ENCODE measurements at regions not wholly inside any gene's neighbourhood (a gene's known extent, or its start where the extent isn't known, plus 50 kb on each side); places are given as distances from the start of the nearest gene placed in this dataset.

GRCh38 chr1:115419571-115419970 is 81.5 kb upstream of the NGF start:
- intact Hi-C loops (cut with DNase I) = no loop called here
- WGBS, 2 donors = 59 to 76% methylated on average over 3 of the region's 3 CpGs
- TF ChIP-seq CTCF (IDR thresholded peaks at IDR 0.05) = no peak
- DNase-seq (no peak), ATAC-seq (no peak)
- H3K27ac ChIP-seq = no peak overlapping the region
- no peaks in the 10 kb centered on the region for H3K9me3 ChIP-seq
- no peaks in the 10 kb centered on the region for H3K27me3 ChIP-seq
- H3K4me3 ChIP-seq = no peak overlapping the region
- no peaks in the 10 kb centered on the region for H3K4me1 ChIP-seq
- no peaks in the 10 kb centered on the region for H3K36me3 ChIP-seq

- Histone ChIP-seq H3K27ac (no peak overlapping the region), H3K27me3 (no peaks in the 10 kb centered on the region), H3K36me3 (no peaks in the 10 kb centered on the region), H3K4me1 (peaks cover 3 to 36% (median 15%) of the 10 kb centered on the region in 9 donors), H3K9me3 (no peaks in the 10 kb centered on the region), H3K4me3 (no peak overlapping the region)
- DNase-seq = no peak
- TF ChIP-seq CTCF (IDR thresholded peaks at IDR 0.05) = no peak
- 68 to 78% methylated on average over 3 of the region's 3 CpGs for WGBS, 2 donors
- intact Hi-C loops (cut with DNase I) = no loop called here
- ATAC-seq = no peak
Measured at GRCh38 chr1:115413621-115414020, 75.6 kb upstream of the NGF start.

- no peaks in the 10 kb centered on the region for H3K9me3 ChIP-seq
- H3K4me1 ChIP-seq = peaks cover 3 to 41% (median 15%) of the 10 kb centered on the region in 9 donors
- 84 to 89% methylated on average over 3 of the region's 3 CpGs for WGBS, 2 donors
- H3K36me3 ChIP-seq = no peaks in the 10 kb centered on the region
- no peak overlapping the region for H3K4me3 ChIP-seq
- no peak for DNase-seq
- intact Hi-C loops (cut with DNase I) = no loop called here
- H3K27ac ChIP-seq = no peak overlapping the region
- H3K27me3 ChIP-seq = no peaks in the 10 kb centered on the region
- ATAC-seq = no peak
- no peak for TF ChIP-seq CTCF (IDR thresholded peaks at IDR 0.05)
Measured at GRCh38 chr1:115413208-115413607, 75.2 kb upstream of the NGF start.

GRCh38 chr1:115412733-115413132 is 74.7 kb upstream of the NGF start:
- 90 to 95% methylated on average over 1 of the region's 1 CpG for WGBS, 2 donors
- H3K4me1 ChIP-seq = peaks cover 3 to 44% (median 15%) of the 10 kb centered on the region in 9 donors

More at GRCh38 chr1:115412733-115413132, 74.7 kb upstream of the NGF start:
- DNase-seq (no peak), ATAC-seq (no peak)
- no peak for TF ChIP-seq CTCF (IDR thresholded peaks at IDR 0.05)
- H3K27me3 ChIP-seq = no peaks in the 10 kb centered on the region
- intact Hi-C loops (cut with DNase I) = no loop called here
- peak overlapping the region in 1 of 10 donors; percentile 10 for H3K27ac ChIP-seq
- H3K9me3 ChIP-seq = no peaks in the 10 kb centered on the region
- H3K4me3 ChIP-seq = no peak overlapping the region
- no peaks in the 10 kb centered on the region for H3K36me3 ChIP-seq
